ENCODE measurements at regions not wholly inside any gene's neighbourhood (a gene's known extent, or its start where the extent isn't known, plus 50 kb on each side); places are given as distances from the start of the nearest gene placed in this dataset.
"Not testable (repeated sequence)": the region's sequence is repeated elsewhere in the genome, so short reads cannot be mapped to it uniquely, and the experiment has no call there.

DNA sequence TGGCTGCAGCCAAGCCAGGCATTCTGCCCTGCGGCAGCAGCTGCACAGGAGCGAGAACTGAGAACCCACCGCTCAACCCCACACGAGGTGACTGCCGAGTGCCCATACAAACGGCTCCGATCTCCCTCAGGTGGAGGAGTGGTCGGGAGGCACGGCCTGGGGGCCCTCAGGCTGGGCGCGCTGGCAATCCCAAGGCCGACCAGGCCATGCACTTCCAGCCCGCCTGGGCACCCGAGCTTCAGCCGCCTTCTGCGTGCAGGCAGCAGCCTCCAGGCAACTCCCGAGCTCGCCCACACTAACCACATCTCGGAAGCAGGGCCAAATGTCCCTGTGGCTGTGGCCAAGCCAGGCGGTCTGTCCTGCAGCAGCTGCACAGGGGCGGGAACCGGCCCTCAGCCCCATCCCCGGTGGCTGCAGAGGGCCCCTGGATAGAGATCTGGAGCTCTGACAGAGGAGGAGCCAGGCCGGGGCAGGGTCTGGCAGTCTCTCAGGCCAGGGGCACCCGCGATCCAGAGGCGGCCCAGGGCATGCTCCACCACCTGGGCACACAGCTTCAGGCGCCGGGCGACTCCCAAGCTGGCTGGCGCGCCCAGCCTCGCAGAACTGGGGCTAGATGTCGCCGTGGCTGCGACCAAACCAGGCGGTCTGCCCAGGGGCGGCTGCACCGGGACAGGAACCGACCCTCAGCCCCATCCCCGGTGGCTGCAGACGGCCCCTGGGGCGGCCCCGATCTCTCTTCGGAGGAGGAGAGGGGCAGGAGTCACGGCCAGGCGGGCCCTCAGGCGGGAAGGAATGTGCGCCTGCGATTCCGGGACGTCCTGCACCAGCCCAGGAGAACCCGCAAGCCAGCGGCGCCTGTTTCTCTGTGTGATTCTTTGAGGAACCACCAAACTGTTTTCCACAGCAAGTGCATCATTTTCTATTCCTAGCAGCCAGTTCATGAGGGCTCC, 538.0 kb downstream of the CWH43 start:
- not testable (repeated sequence) for H3K9me3 ChIP-seq (ENCODE audit: insufficient read depth, low read depth, low read length); H3K4me2 ChIP-seq (ENCODE audit: low read length); H3K18ac ChIP-seq (ENCODE audit: low read length); H2BK120ac ChIP-seq (ENCODE audit: insufficient read depth, low read length, poor library complexity); H3K4ac ChIP-seq (ENCODE audit: low read depth, low read length); H3K23ac ChIP-seq (ENCODE audit: low read length); H3K4me1 ChIP-seq (ENCODE audit: control insufficient read depth in 1 of 2, insufficient read depth in 2 of 2, low read length in 2 of 2); H3K27ac ChIP-seq (ENCODE audit: low read depth, low read length); H3K27me3 ChIP-seq (ENCODE audit: insufficient read depth, low read length); DNase-seq; H2AFZ ChIP-seq (ENCODE audit: insufficient read depth, low read length, poor library complexity); H4K12ac ChIP-seq (ENCODE audit: low read depth, low read length); H2BK12ac ChIP-seq (ENCODE audit: low read length); H3K79me1 ChIP-seq (ENCODE audit: low read length); H3K4me3 ChIP-seq (ENCODE audit: low read depth, low read length); H2AK5ac ChIP-seq (ENCODE audit: low read length); H3K79me2 ChIP-seq (ENCODE audit: control insufficient read depth, insufficient read depth, low read length, poor library complexity); H3K9ac ChIP-seq (ENCODE audit: low read length); H2BK5ac ChIP-seq (ENCODE audit: low read depth, low read length, poor library complexity); H4K8ac ChIP-seq (ENCODE audit: low read depth, low read length); H4K91ac ChIP-seq (ENCODE audit: low read depth, low read length); H3K36me3 ChIP-seq (ENCODE audit: control insufficient read depth in 1 of 2, insufficient read depth in 2 of 2, low read length in 2 of 2); H3K14ac ChIP-seq (ENCODE audit: low read length)
- no CpG with 5 or more reads among the region's 55 CpGs for WGBS (ENCODE audit: extremely low coverage, insufficient coverage, insufficient read length)

DNA sequence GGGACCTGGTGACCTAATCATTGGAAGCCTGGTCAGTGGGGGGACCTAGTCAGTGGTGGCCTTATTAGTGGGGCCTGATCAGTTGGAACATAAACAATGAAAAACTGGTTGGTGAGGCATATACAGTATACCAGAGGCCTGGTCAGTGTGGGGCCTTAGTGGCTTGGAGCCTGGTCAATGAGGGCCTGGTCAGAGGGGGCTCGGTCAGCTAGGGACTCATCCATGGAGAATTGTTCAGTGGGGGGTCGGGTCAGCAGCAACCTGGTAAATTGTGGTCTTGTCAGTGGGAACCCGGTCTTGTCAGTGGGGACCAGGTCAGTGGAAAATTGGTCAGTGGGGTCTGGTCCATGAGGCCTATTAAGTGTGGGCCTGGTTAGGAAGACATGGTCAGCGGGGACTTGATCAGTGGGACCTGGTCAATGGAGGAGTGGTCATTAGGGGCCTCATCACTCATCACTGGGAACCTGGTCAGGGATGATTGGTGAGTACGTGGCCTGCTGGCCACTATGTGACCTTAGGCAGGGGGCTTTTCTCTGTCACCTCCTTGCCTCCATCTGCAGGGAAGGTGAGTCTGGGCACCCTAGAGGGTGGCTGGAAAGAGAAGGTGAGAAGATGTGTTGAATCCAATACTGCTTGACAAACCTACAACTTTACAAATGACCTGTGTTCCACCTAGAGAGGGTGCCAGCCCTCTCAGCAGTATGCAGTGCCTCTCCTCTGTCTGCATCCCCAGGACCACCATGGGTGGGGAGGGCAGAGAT, 573.0 kb downstream of the CWH43 start:
- not testable (repeated sequence) for H2BK120ac ChIP-seq (ENCODE audit: insufficient read depth, low read length, poor library complexity); H4K12ac ChIP-seq (ENCODE audit: low read depth, low read length); H2BK5ac ChIP-seq (ENCODE audit: low read depth, low read length, poor library complexity); H3K36me3 ChIP-seq (ENCODE audit: control insufficient read depth in 1 of 2, insufficient read depth in 2 of 2, low read length in 2 of 2); H3K27ac ChIP-seq (ENCODE audit: low read depth, low read length); H3K23ac ChIP-seq (ENCODE audit: low read length); DNase-seq; H4K8ac ChIP-seq (ENCODE audit: low read depth, low read length); H3K4me2 ChIP-seq (ENCODE audit: low read length); H4K91ac ChIP-seq (ENCODE audit: low read depth, low read length); H3K14ac ChIP-seq (ENCODE audit: low read length); H3K4ac ChIP-seq (ENCODE audit: low read depth, low read length); H2AFZ ChIP-seq (ENCODE audit: insufficient read depth, low read length, poor library complexity); H3K18ac ChIP-seq (ENCODE audit: low read length); H2BK12ac ChIP-seq (ENCODE audit: low read length); H3K4me1 ChIP-seq (ENCODE audit: control insufficient read depth in 1 of 2, insufficient read depth in 2 of 2, low read length in 2 of 2); H3K27me3 ChIP-seq (ENCODE audit: insufficient read depth, low read length); H3K4me3 ChIP-seq (ENCODE audit: low read depth, low read length); H2AK5ac ChIP-seq (ENCODE audit: low read length); H3K79me1 ChIP-seq (ENCODE audit: low read length); H3K9ac ChIP-seq (ENCODE audit: low read length); H3K79me2 ChIP-seq (ENCODE audit: control insufficient read depth, insufficient read depth, low read length, poor library complexity)
- WGBS (ENCODE audit: extremely low coverage, insufficient coverage, insufficient read length): no CpG with 5 or more reads among the region's 5 CpGs
- H3K9me3 ChIP-seq (ENCODE audit: insufficient read depth, low read depth, low read length): peaks cover 13% of the 10 kb centered on the region

DNA sequence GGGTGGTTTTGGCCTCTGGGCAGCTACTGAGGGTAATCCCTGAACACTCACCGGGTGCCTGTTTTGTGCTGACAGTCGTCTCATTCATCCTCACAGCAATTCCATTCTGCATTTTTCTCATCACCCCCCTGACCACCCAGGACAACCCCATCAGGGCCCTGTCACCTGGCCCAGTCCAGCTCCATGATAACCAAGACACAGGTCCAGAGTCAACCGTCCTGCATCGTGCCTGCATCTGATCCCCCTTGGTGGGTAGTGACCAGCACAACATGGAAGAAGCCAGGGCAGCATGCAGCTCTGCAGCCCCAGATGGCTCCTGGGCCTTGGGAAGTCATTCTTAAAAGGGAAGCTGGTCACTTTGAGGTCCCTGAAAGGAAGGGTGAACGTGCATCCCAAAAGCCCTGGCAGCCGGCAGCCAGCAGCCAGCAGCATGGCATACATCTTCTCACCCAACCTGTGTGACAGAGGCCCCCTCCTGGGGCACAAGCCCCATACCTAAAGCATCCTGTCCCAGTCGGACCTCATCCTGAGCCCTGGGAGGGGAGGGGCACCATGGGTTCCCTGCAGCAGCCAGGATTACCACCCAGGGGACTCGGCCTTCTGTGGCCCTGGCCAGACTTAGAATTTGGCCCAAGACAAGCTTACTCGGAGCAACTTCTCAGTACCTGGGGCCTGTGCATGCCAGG, 574.2 kb downstream of the CWH43 start:
- not testable (repeated sequence) for H2BK120ac ChIP-seq (ENCODE audit: insufficient read depth, low read length, poor library complexity); H3K27me3 ChIP-seq (ENCODE audit: insufficient read depth, low read length); H3K27ac ChIP-seq (ENCODE audit: low read depth, low read length); H4K12ac ChIP-seq (ENCODE audit: low read depth, low read length); H4K91ac ChIP-seq (ENCODE audit: low read depth, low read length); H3K4me3 ChIP-seq (ENCODE audit: low read depth, low read length); H3K79me2 ChIP-seq (ENCODE audit: control insufficient read depth, insufficient read depth, low read length, poor library complexity); H3K18ac ChIP-seq (ENCODE audit: low read length); H3K23ac ChIP-seq (ENCODE audit: low read length); H3K79me1 ChIP-seq (ENCODE audit: low read length); H3K36me3 ChIP-seq (ENCODE audit: control insufficient read depth in 1 of 2, insufficient read depth in 2 of 2, low read length in 2 of 2); H2AK5ac ChIP-seq (ENCODE audit: low read length); DNase-seq; H3K9ac ChIP-seq (ENCODE audit: low read length); H3K4ac ChIP-seq (ENCODE audit: low read depth, low read length); H3K4me2 ChIP-seq (ENCODE audit: low read length); H3K14ac ChIP-seq (ENCODE audit: low read length); H2AFZ ChIP-seq (ENCODE audit: insufficient read depth, low read length, poor library complexity); H2BK5ac ChIP-seq (ENCODE audit: low read depth, low read length, poor library complexity); H2BK12ac ChIP-seq (ENCODE audit: low read length); H3K4me1 ChIP-seq (ENCODE audit: control insufficient read depth in 1 of 2, insufficient read depth in 2 of 2, low read length in 2 of 2); H4K8ac ChIP-seq (ENCODE audit: low read depth, low read length)
- WGBS (ENCODE audit: extremely low coverage, insufficient coverage, insufficient read length): no CpG with 5 or more reads among the region's 9 CpGs
- H3K9me3 ChIP-seq (ENCODE audit: insufficient read depth, low read depth, low read length): peaks cover 14% of the 10 kb centered on the region

DNA sequence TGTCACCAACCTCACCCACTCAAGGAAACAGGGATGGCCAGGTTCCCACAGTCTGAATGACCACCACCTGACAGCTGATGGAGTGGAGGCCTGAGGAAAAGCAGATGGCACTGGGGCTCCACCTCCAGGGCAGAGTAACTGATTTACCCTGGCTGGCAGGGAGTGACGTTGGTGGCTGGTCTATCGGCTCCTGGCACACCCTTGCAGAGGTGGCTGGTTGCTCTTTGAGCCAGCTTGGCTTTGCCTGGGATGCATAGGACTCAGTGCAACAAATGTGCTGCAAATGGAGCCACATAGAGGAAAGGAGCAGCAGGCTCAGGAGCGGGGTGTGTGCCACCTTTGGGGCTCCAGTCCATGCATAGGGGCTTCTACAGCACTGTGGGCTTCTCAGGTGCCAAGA, 574.8 kb downstream of the CWH43 start:
- not testable (repeated sequence) for H3K27ac ChIP-seq (ENCODE audit: low read depth, low read length); H3K27me3 ChIP-seq (ENCODE audit: insufficient read depth, low read length); H3K79me1 ChIP-seq (ENCODE audit: low read length); H3K4me2 ChIP-seq (ENCODE audit: low read length); H3K36me3 ChIP-seq (ENCODE audit: control insufficient read depth in 1 of 2, insufficient read depth in 2 of 2, low read length in 2 of 2); H2BK120ac ChIP-seq (ENCODE audit: insufficient read depth, low read length, poor library complexity); H2BK12ac ChIP-seq (ENCODE audit: low read length); H2AK5ac ChIP-seq (ENCODE audit: low read length); H3K23ac ChIP-seq (ENCODE audit: low read length); H3K4ac ChIP-seq (ENCODE audit: low read depth, low read length); H4K8ac ChIP-seq (ENCODE audit: low read depth, low read length); DNase-seq; H3K79me2 ChIP-seq (ENCODE audit: control insufficient read depth, insufficient read depth, low read length, poor library complexity); H4K12ac ChIP-seq (ENCODE audit: low read depth, low read length); H2AFZ ChIP-seq (ENCODE audit: insufficient read depth, low read length, poor library complexity); H3K4me1 ChIP-seq (ENCODE audit: control insufficient read depth in 1 of 2, insufficient read depth in 2 of 2, low read length in 2 of 2); H2BK5ac ChIP-seq (ENCODE audit: low read depth, low read length, poor library complexity); H3K18ac ChIP-seq (ENCODE audit: low read length); H3K14ac ChIP-seq (ENCODE audit: low read length); H4K91ac ChIP-seq (ENCODE audit: low read depth, low read length); H3K4me3 ChIP-seq (ENCODE audit: low read depth, low read length)
- WGBS (ENCODE audit: extremely low coverage, insufficient coverage, insufficient read length): no CpG with 5 or more reads among the region's 3 CpGs
- Histone ChIP-seq H3K9me3 (ENCODE audit: insufficient read depth, low read depth, low read length) (peaks cover 14% of the 10 kb centered on the region), H3K9ac (ENCODE audit: low read length) (peak overlapping the region; percentile 79)

Data from trophoblast cell (in vitro differentiated cells and primary cell).